AML-193 (cell line): ENCODE measurements at regions not wholly inside any gene's neighbourhood (a gene's known extent, or its start where the extent isn't known, plus 50 kb on each side); places are given as distances from the start of the nearest gene placed in this dataset.

Experiments used
- DNase-seq, 2 experiments: peaks; one replicate each; lab custom pipeline; 2025; lab: John Stamatoyannopoulos, UW

DNA sequence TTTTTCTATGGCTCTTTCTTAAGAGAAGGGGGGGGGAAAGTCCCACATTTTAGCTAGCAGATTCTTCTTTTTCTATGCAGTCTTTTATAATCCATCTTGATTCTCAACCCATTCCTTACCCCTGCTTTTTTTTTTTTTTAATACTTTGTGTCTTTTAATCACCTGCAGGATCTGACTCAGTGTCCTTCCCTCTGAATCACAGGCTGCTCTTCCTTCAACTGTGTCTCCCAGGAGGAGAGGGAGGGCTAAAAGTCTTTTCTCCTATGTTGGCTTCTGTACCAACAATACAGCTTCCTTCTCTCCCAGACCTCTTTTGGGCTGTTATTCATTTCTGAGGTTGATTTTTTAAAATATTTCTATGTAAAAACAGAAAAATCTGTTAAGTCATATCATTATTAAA is 686.2 kb downstream of the ADGRL2 start:
- DNase-seq, result no peak

DNA sequence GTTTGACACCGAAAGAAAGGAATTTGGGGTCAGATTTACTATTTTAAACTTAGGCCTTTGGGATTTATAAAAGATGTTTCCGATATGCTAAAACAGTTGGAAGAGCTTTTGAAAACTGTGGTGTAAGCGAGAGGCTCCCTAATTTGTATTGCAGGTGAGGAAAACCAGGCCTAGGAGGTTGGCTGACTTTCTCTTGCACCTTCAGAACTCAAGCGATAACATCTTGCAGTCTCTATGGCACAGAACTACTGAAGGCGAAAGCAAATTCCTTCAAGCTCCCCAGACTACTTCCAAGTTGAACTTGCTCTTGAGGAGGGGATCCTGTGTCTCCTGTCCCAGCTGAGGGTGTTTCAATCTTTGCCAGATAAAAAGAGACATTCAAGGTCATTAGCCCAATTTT is 685.7 kb downstream of the ADGRL2 start:
- DNase-seq, result no peak

DNA sequence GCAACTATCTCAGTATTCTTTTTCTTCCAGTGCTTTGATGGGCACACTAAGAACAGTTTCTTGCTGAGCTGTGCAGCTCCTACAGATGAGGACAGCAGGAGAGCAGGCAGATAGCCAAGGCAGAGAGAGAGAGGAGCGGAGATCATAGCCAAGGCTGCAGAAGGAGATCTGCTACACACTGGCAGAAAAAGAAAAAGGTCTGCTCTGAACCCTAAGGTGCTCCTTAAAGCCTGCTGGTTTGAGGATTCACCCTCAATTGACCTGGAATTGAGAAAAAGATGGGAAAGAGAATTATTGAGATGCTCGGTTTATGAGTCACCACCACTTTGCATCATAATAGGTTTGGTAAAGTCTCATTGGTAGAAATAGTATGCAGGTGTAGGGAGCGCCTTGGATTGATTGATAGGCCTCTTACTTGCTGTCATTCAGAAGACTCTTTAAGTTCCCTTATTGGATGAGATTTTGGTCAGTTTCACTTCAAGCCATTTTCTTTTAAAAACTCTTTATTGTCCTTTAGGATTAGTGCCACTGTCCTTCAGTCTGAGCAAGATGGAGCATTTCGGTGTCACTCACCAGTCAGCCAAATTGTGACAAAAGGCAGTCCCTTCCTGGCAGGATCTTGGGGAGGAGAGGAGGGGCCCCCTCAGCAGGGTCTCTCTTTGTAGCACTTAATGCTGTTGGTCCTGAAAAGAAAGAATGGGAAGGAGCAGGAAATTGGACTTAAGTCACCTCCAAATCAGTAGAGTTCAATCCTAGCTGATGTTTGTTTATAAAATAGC is 685.0 kb downstream of the ADGRL2 start:
- no peak for DNase-seq

DNA sequence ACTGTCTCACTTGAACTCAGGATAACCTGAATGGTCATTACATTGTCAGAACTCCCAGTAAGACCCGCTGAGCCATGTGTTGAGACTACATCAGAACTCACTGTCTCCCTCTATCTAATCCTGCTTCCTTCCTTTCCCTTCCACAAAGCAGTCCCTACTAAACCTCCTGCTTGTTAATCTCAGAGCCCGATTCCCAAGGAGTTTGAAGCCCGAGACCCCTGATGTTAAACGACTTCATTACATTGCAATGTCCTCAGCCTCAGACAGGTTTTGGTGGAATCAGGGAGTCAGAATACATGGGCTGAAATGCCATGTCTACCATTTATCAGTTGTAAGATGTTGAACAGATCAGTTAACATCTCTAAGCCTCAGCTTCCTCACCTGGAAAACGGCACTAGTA is 682.4 kb downstream of the ADGRL2 start:
- DNase-seq, result no peak

DNA sequence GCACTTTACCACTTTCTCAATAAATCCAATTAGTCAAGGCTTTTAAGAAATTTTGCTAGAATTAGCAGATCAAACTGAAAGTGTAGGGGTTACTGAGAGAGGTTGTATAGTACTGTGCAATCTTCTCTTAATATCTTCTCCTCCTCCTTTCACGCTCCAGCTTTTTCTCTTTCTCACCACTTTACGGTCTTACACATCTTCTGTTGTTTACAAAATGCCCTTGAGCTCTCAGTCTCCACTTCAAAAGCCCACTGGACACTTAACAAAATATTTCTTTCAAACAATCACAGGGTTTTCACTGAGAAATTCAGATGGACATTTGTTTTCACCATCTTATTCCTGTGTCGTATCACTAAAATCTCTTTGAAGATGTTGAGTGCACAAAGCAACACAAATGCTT is 678.2 kb downstream of the ADGRL2 start:
- DNase-seq, result no peak

DNA sequence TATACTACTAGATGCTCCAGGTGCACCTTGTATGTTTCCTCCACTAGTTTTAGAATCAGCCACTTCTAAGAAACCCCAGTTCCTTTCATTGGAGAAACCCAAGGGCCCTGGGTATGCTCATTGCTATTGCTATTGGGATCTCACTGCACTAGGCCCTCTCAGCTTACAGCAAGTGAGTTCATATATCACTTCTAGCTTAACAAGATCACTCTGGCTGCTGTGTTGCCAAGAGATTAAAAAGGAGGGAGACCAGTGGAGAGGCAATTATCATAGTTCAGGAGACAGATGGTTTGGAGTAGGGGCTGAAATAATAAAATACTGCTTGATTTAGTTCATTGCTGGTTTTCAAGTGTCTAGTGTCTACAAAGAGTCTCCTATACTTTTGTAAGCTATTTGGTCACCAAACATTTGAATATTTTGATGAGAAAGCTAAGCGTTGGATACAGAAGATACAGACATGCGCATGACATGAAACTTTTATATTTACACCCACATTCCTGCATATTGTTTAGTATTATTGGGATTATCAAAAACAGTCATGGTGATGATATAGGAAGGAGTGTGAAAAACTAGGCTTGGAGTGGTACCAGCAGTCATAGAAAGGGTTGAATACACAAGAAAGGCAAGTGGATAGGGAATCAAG is 671.9 kb downstream of the ADGRL2 start:
- DNase-seq, result no peak

DNA sequence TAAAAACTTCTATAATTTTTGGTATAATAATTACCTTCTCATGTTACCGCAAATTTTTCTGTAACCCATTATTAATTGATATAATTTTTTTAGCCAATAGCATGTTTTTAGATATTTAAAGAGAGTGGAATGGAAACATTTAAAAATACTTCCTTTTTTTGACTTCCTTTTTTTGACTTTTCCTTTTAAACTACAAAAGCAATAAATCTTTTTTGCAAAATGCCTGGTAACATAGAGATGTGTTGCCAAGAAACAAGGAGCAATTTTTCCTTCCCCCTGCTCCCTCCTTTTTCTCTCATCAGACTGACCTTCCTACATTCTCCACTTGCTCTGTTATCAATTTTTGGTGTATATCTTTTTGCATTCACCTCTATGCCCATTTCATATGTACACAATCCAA is 666.2 kb downstream of the ADGRL2 start:
- peak; percentile 2 to 10 for DNase-seq

DNA sequence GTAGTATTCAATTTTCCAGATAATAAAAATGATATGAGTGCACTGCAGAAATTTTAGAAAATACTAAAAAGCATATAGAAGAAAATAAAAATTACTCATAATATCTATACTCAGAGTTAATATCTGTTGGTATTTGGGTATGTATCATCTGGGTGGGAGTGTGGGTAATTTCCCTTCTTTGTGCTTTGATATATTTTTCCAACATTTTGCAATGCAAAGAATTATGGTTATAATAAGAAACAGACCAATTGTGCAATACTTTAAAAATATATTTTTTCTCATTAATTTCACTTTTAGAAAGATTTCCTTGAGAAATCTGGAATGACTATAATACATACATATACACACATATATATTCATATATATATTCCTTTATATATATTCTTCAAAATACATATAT is 665.7 kb downstream of the ADGRL2 start:
- DNase-seq, result no peak

DNA sequence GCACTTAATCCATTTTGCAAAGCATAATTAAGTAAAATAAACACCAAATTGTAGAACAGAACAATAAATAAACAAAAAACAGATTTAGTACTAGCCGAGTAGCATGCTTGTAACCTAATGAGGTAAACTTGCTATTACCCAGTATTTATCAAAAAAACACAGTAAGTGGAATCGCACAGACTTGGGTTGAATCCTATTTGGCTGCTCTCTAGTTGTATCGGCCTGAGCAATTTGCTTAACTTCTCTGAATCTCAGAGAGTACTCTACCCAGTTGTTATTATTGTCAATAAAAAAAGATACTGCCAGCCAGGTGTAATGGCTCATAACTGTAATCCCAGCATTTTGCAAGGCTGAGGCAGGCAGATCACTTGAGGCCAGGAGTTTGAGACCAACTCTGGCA is 664.3 kb downstream of the ADGRL2 start:
- DNase-seq, result no peak

DNA sequence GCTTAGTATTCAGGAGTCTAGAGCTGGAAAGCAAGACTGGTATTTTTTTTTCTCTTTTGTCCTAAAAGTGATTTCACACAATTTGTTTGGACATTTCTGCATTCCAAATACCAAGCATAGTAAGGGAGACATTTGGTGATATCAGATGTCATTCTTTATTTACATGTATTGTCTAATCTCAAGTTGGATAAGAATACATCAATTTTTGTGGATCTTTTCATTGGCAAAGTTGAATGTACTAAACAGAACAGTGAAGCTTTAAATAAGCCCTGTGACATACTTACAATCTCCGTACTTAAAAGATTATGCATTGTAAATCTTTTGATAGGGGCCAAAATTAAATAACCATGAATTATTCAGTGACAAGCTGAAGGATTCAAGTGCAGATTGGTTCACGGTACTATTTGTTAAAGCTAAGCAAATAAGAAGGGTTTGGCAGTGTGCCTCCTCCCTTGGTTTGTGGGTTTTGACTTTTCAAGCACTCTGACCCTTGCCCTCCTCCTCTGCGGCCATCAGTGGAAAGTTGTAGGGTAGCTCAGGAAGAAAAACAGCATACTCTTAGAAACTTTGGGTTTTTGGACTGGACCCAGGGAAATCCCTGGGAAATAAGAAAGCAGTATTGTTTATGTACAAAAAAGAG is 663.7 kb downstream of the ADGRL2 start:
- DNase-seq, result no peak

DNA sequence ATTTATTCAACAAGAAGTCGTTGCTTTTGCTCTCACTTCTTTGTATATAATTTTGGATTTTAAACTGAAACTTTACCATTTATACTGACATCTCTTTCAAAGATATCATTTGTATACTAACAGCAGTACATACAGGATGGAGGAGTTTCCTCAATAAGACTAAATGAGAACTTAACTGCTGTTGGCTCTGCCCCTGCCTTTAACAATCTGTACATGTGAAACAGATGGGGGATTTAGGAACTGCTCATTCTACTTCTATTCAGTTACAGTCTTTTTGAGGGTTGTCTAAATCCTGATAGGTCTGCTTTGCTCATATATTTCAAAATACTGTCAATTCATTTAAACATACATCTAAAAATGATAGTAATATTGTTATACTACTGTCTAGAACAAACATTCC is 663.2 kb downstream of the ADGRL2 start:
- DNase-seq, result no peak

DNA sequence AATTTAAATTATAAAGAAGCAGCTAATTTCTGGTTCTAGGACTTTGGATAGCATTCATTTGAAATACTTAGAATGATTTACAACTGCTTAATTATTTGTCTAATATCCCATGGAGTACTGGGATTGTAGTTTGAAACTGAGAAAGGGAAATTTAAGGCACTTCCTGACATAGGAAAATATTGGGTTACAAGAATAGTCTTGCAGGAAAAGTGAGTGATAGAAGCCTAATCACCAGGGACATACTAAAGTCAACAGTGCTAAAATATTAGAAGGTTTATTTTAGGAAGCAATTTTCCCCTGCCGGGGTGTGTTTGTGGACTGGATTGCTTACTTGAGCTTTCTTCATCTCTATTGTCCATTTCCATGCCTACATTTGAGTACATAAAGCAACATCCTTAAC is 661.6 kb downstream of the ADGRL2 start:
- DNase-seq, result no peak

DNA sequence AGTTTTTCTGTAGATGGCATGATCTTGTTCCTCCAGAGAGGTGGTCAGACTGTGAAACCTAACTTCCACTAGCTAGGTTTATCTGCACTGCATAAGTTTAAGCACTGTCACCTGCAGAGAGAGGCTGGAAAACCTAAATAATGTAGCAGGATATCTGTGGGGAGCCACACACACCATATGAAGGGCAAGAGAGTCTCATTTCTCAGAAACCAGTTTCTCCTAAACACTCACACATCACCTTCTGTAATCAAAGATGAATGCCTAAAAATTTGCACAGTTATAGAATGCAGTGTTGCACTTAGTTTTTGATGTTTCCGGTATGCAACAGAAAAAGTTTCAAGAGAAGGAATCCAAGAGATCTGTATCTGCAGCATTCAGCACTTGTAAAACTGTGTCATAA is 654.6 kb downstream of the ADGRL2 start:
- DNase-seq, result no peak

DNA sequence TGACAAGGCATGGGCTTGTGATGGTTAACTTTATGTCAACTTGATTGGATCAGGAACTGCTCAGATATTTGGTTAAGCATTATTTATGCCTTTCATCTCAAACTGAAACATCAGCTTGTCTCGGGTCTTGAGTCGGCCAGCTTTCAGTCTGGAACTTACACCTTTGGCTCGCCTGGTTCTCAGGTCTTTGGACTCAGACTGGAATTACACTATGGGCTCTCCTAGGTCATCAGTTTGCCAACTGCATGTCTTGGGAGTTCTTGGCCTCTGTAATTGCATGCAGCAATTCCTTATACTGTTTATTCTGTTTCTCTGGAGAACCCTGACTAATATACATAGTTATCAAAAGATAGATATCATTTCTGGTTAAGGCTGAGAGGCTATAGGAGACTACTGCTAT is 653.7 kb downstream of the ADGRL2 start:
- no peak for DNase-seq

DNA sequence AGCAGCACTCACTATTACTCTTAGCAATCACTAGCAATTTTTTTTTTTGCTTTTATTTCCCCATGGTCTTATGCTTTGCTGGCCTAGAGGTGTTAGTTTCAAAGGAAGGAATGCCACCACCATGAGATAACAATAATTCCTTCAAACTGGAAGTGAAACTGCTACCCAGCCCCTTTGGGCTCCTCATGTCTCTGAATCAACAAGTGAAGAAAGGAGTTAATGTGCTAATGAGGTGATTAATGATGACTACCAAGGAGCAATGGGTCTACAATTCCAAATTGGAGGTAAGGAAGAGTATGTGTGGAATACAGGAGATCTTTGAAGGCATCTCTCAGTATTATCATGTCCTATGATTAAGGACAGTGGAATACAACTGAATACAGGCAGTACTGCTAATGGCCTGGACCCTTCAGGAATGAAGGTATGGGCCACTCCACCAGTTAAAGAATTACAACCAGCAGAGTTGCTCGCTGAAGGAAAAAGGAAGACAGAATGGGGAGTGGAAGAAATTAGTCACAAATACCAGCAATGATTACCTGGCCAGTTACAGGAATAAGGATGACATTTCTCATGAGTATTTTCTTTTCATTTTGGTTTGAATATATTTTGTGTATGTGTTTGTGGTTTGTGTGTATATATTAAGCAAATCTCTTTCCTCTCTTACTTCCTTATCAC is 652.9 kb downstream of the ADGRL2 start:
- no peak for DNase-seq

DNA sequence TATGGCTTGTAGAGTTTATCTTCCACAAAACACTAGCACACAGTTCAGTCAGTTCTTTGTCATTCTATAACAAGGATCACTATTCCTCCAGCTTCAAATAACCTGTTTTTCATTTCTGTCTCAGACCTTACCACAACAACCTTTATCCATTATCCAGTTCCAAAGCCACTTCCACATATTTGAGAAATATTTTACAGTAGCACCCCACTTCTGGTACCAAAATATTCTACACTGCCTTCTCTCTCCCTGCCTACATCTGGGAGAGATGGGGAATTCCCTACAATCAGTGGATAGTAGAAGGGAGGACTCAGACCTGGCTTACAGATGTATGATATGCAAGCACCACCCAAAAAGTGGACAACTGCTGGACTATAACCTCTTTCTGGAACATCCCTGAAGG is 651.4 kb downstream of the ADGRL2 start:
- no peak for DNase-seq

DNA sequence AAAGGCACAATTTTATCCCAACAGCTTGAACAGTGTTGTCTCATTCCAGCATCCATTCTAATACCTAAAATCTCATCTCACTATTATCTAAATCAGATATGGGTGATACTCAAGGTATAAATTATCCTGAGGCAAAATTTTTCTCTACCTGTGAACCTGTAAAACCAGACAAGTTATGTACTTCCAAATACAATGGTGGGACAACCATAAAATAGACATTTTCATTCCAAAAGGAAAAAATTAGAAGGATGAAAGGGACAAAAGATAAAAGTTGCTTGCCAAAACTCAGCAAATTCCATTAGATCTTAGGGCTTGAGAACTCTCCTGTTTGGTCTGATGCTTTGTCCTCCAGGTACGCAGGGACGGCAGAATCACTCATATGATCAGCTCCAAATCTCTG is 650.5 kb downstream of the ADGRL2 start:
- no peak for DNase-seq

DNA sequence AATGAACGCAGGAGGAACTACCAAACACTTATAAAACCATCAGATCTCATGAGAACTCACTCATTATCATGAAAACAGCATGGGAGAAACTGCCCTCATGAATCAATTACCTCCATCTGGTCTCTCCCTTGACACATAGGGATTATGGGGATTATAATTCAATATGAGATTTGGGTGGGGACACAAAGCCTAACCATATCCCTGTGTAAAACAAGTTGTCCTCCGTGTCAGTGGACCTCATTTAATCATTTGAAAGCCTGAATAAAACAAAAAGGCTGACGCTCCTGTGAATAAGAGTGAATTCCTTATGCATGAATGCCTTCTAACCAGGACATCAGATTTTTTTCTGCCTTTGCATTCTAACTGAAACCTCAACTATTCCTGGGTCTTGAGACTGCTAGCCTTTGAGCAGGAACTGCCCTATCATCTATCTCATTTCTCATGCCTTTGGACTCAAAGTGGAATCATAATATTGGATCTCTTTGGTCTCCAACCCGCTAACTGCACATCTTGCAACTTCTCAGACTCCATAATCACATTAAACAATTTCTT is 648.8 kb downstream of the ADGRL2 start:
- no peak for DNase-seq

DNA sequence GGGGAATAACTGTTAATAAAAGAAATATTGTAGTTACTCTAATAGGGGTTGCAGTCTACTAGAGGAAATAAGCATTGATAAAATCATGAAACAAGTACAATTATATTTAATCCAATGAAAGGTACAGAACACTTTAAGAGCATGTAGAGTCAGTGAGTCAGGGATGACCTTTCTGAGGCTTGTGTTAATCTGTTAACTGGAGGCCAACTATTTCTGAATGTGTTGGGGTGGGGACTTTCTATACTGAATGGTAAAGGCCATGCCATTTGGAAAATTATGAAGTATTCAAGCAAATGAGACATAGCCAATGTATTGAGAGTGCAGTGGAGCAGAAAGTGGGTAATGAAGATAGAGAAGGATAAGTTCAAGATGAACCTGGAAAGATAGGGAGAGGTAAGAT is 646.2 kb downstream of the ADGRL2 start:
- no peak for DNase-seq

DNA sequence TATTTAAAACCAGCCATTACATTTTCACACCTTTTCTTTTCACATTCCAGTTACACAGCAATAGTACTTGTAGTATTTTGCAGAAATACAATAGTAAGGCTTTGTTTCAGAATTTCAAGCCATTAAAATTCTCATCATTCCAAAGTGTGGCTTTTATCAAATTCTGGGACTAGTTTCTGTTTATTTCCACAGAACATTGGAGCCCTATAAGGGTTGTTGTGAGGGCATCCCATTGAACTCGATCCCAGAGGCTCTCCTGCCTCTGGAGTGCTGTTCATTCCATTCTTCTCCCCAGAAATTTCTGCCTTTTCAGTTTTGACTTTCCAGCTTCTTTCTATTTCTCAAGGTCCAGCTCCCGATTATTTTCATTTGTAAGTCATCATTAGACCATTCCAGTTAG is 645.5 kb downstream of the ADGRL2 start:
- DNase-seq, result no peak

DNA sequence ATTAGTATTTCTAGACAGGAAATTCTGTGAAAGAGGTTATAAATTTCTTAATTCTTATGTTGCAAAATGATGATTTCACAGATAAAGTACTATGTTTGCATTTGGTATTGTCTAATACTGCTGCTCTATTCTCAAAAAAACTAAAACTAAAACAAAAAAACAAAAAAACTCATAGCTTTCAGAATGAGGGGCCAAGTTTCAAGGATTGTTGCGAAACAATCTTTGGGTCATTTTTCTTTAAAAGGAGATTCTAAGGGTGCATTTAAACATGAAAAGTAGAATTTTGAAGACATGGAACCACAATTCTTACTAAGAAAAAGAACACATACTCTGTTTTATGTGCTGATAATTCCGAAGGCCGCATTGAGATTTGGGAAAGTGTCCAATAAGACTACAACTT is 645.1 kb downstream of the ADGRL2 start:
- DNase-seq, result no peak

DNA sequence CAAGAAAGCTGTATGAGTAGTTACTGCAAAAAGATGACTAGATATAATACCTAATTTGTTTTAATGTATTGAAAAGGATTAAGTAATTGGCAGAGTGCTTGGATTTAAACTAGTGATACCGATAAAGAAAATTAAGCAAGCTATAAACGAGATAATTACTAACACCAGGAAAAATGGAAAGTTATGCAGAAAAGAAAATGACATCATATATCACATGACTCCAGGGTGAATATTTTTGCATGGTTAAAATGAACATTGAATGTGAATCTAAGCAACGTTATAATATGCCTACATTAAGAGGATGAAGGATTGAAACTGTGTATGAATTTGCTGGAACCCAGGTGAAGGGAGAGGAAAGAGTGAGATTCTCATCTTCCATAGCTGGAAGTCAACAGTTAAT is 644.4 kb downstream of the ADGRL2 start:
- no peak for DNase-seq

DNA sequence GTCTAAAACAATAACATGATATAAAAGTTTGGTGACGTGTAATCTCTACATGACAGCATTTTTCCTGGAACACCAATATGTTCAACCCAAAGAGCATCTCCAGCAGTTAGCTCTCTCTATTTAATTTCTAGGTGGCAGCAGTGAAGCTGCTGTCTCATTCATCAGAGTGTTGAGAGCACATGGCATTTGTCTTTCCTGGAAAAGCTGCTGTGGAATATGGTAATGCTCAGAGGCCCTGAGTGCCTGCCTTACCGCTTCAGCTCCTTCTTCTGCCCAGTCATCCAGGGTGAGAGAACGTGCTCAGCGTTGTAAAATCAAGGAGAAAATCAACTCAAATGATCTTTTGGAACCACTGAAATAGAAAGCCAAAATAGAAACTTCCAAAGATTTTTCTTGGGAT is 640.7 kb downstream of the ADGRL2 start:
- no peak for DNase-seq
